GM12892 (cell line): ENCODE measurements at regions not wholly inside any gene's neighbourhood (a gene's known extent, or its start where the extent isn't known, plus 50 kb on each side); places are given as distances from the start of the nearest gene placed in this dataset.
"Not testable (repeated sequence)": the region's sequence is repeated elsewhere in the genome, so short reads cannot be mapped to it uniquely, and the experiment has no call there.

Experiments
- POLR2A ChIP-seq: IDR thresholded peaks from 2 replicates; pipeline ENCODE4 v1.6.1; 2011; ENCODE audit warnings: low read depth, low read length, control low read depth
- POLR2AphosphoS5 ChIP-seq: IDR thresholded peaks from 2 replicates; pipeline ENCODE4 v1.6.1; 2011; ENCODE audit warnings: low read depth, low read length, control low read depth
- TAF1 ChIP-seq: IDR thresholded peaks from 2 replicates; pipeline ENCODE4 v1.6.1; 2011; ENCODE audit warnings: low read depth, mild to moderate bottlenecking, control low read depth, low read length, borderline replicate concordance

DNA sequence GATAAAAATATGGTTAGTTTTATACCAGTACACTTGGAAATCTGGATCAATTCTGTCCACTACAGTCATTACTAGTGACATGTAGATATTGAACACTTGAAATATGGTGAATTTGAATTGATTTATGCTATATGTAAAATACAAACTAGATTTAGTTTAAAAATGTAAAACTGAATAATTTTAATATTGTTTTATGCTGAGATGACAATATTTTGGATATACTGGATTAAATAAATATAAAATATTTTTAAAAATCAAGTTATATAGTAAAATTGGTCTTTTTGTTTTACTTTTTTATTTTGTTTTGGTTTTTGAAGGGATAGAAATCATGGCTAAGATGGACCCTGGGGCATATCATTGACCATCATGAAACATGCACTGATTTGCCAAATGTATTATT is 1372.8 kb upstream of the CDH18 start:
- not testable (repeated sequence) for TF ChIP-seq POLR2AphosphoS5, TAF1, POLR2A
